ENCODE measurements at regions not wholly inside any gene's neighbourhood (a gene's known extent, or its start where the extent isn't known, plus 50 kb on each side); places are given as distances from the start of the nearest gene placed in this dataset.

GRCh38 chr13:44887515-44887914 lies 101.8 kb downstream of the NUFIP1 start:
- DNase-seq (ENCODE audit: low spot score) (no peak), ATAC-seq (no peak)
- Mint-ChIP-seq H3K9me3 (no peaks in the 10 kb centered on the region), H3K4me1 (ENCODE audit: low read depth in 2 of 2) (no peaks in the 10 kb centered on the region), H3K36me3 (no peaks in the 10 kb centered on the region), H3K4me3 (no peak overlapping the region), H3K27me3 (no peaks in the 10 kb centered on the region), H3K27ac (no peak overlapping the region)

DNA sequence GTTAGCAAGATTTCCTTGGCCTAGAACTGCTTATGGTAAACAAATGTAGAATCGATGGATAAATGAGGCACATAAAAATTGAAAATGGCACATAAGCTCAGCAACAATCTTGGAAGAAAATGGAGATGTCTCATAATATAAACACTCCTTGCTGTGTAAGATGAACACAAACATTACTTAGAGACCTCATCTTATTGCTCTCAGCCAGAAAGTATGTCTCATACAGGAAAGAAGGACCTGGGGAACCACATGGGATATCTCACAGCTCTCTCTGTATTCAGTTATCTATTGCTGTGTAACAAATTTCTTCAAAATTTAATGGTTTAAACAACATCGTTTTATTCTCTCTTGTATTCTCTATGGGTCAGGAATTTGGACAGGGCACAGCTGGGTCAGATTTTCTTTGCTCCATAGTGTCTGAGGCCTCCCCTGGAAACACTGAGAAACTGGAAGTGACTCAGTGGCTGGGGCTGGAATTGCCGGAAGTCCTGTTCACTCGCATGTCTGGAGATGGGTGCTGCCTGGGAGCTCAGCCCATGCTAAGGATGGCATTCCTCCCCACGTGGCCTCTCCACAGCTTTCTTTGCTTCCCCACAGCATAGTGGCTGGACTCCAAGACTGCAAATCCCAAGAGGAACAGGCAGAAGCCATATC lies 105.1 kb downstream of the NUFIP1 start:
- Mint-ChIP-seq H3K36me3 (no peaks in the 10 kb centered on the region), H3K4me3 (no peak overlapping the region), H3K27ac (no peak overlapping the region), H3K9me3 (no peaks in the 10 kb centered on the region), H3K4me1 (ENCODE audit: low read depth in 2 of 2) (no peaks in the 10 kb centered on the region), H3K27me3 (no peaks in the 10 kb centered on the region)
- DNase-seq (ENCODE audit: low spot score) (no peak), ATAC-seq (no peak)

DNA sequence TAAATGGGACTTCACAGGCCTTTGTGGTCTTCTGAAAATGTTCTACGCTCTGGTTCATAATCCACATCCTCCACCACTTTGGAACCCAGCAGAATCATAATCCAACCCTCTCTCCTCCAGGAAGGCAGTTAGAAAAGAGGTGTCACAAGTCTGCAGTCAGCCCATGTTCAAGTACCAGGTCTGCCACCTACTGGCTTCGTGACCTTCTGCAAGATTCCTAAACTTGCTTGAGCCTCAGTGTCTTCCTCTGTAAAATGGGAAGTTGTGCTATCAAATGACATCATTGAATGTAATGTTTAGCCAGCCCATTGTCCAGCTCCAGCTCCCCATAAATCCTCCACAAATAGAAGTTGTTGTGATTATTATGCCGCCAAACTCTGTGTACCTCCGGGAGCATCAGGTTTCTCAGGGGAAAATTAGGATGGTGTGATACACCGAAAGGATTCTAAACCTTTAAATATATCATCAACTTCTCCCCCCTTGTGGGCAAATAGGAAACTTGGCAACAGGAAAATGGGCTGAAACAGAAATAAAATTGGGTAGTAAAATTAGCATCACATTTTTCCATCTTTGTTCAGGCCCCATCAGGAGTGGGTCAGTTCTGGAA lies 109.7 kb downstream of the NUFIP1 start:
- Mint-ChIP-seq H3K27ac (no peak overlapping the region), H3K27me3 (peaks cover 7 to 8% of the 10 kb centered on the region in 2 donors)
- ATAC-seq, result peak in 1 of 2 donors; percentile 13

DNA sequence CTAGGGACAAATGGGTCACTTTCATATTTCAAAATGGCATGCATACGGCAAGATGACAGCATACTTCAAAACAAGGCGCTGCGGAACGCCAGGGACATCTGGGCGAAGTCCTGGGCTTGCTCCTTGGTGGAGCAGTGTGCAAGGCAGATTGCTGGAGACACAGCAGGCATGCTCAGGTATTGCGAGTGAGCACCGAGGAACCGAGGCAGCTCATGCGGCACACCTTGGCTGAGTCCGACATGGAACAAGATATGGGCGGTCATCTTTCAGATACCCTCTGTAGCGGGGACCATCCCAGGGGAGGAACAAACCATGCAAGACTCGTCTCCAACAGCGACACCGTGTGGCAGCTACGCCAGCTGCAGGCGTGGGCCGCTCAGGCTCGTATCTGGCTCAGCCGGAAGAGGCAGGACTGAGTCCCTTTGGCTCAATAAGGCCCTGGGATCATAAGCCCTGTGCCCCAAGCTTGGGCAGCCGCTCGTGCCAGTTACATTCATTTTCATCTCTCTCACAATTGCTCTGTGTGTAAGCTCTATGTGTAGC lies 112.4 kb downstream of the NUFIP1 start:
- DNase-seq (ENCODE audit: low spot score) (no peak), ATAC-seq (no peak)
- no peaks in the 10 kb centered on the region for H3K4me1 Mint-ChIP-seq (ENCODE audit: low read depth in 2 of 2)
- peaks cover 7 to 13% of the 10 kb centered on the region in 2 donors for H3K27me3 Mint-ChIP-seq
- H3K27ac Mint-ChIP-seq, result no peak overlapping the region
- peaks cover 5% of the 10 kb centered on the region for H3K36me3 Mint-ChIP-seq
- H3K9me3 Mint-ChIP-seq, result no peaks in the 10 kb centered on the region
- H3K4me3 Mint-ChIP-seq, result no peak overlapping the region

More for the DNA sequence above, 109.7 kb downstream of the NUFIP1 start:
- H3K36me3 Mint-ChIP-seq, result peaks cover 5% of the 10 kb centered on the region
- DNase-seq (ENCODE audit: low spot score), result no peak
- no peak overlapping the region for H3K4me3 Mint-ChIP-seq
- no peaks in the 10 kb centered on the region for H3K4me1 Mint-ChIP-seq (ENCODE audit: low read depth in 2 of 2)
- H3K9me3 Mint-ChIP-seq, result no peaks in the 10 kb centered on the region

GRCh38 chr13:44874886-44875630 lies 114.2 kb downstream of the NUFIP1 start:
- H3K4me1 Mint-ChIP-seq (ENCODE audit: low read depth in 2 of 2), result no peaks in the 10 kb centered on the region
- H3K4me3 Mint-ChIP-seq, result no peak overlapping the region
- no peak overlapping the region for H3K27ac Mint-ChIP-seq
- ATAC-seq (no peak), DNase-seq (ENCODE audit: low spot score) (no peak)
- H3K27me3 Mint-ChIP-seq, result peaks cover 7 to 17% of the 10 kb centered on the region in 2 donors
- peaks cover 5% of the 10 kb centered on the region for H3K36me3 Mint-ChIP-seq
- H3K9me3 Mint-ChIP-seq, result no peaks in the 10 kb centered on the region

DNA sequence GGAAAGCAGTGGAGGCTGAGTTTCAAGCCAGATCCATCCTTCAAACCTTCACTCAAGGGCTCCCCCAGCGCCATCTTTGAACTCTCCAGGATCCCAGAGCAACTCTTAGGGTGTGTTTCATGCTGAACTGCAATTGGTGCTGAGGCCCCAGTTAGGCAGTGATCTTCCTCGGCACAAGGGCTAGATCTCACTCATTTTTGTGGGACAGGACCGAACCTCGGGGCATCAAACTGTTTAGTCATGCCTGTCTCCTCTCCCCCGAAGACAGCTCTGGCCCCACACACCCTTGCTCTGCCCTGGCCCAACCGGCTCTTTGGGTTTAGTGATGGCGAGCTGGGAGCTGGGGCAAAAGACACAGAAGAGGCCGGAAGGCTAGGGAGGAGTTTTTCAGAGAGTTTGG lies 115.1 kb downstream of the NUFIP1 start:
- no peak overlapping the region for H3K27ac Mint-ChIP-seq

GRCh38 chr13:44873461-44873860 lies 115.8 kb downstream of the NUFIP1 start:
- peaks cover 5% of the 10 kb centered on the region for H3K36me3 Mint-ChIP-seq
- peaks cover 3 to 15% of the 10 kb centered on the region in 2 donors for H3K27me3 Mint-ChIP-seq
- no peak overlapping the region for H3K27ac Mint-ChIP-seq
- H3K4me1 Mint-ChIP-seq (ENCODE audit: low read depth in 2 of 2), result peaks cover 0 to 5% of the 10 kb centered on the region in 2 donors
- H3K9me3 Mint-ChIP-seq, result no peaks in the 10 kb centered on the region
- H3K4me3 Mint-ChIP-seq, result no peak overlapping the region
- no peak for ATAC-seq
- no peak for DNase-seq (ENCODE audit: low spot score)

More for the DNA sequence above, 115.1 kb downstream of the NUFIP1 start:
- Mint-ChIP-seq H3K4me1 (ENCODE audit: low read depth in 2 of 2) (no peaks in the 10 kb centered on the region), H3K9me3 (no peaks in the 10 kb centered on the region), H3K27me3 (peaks cover 7 to 17% of the 10 kb centered on the region in 2 donors), H3K36me3 (peaks cover 5% of the 10 kb centered on the region), H3K4me3 (no peak overlapping the region)
- ATAC-seq (no peak), DNase-seq (ENCODE audit: low spot score) (no peak)

GRCh38 chr13:44872751-44873150 lies 116.5 kb downstream of the NUFIP1 start:
- Mint-ChIP-seq H3K27me3 (peaks cover 0 to 9% of the 10 kb centered on the region in 2 donors), H3K4me1 (ENCODE audit: low read depth in 2 of 2) (peaks cover 0 to 10% of the 10 kb centered on the region in 2 donors), H3K36me3 (peaks cover 5% of the 10 kb centered on the region), H3K9me3 (no peaks in the 10 kb centered on the region), H3K27ac (no peak overlapping the region), H3K4me3 (no peak overlapping the region)
- ATAC-seq (no peak), DNase-seq (ENCODE audit: low spot score) (no peak)

DNA sequence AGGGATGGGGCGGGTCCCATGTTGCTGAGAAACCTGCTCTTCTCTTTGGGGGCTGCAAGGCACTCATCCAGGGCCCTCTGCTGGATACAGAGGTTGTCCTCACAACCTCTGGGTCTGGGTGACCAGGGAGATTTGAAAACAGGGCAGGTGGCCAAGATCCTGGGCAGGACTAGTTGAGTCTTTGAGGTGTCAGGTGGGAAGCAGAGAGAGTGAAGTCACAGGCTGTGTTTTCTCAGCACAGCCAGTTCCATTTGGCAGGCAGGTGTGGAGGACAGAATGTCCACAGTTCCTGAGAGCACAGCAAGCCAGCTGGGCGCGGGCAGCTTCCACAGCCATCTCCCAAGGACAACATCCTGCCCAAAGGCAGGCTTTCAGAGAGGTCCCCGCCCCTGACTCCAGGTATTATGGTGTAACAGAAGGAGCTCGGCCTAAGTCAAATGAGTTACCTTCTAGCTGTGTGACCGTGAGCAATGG lies 118.8 kb downstream of the NUFIP1 start:
- H3K27ac Mint-ChIP-seq, result no peak overlapping the region
- H3K4me3 Mint-ChIP-seq, result no peak overlapping the region
- no peak for DNase-seq (ENCODE audit: low spot score)
- ATAC-seq, result peak in 1 of 2 donors; percentile 11
- peaks cover 0 to 9% of the 10 kb centered on the region in 2 donors for H3K27me3 Mint-ChIP-seq
- peaks cover 0 to 10% of the 10 kb centered on the region in 2 donors for H3K4me1 Mint-ChIP-seq (ENCODE audit: low read depth in 2 of 2)
- no peaks in the 10 kb centered on the region for H3K36me3 Mint-ChIP-seq
- H3K9me3 Mint-ChIP-seq, result no peaks in the 10 kb centered on the region

DNA sequence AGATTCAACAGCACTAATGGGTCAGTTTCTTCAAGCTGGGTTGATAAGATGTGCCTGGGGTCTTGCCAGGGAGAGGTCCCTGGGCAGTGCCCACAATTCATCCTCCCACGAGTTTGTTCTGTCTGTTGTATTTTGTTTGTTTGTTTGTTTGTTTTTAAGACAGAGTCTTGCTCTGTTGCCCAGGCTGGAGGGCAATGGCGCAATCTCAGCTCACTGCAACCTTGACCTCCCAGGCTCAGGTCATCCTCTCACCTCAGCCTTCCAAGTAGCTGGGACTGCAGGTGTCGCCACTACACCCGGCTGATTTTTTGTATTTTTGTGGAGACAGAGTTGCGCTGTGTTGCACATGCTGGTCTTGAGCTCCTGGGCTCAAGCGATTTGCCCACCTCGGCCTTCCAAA lies 120.1 kb downstream of the NUFIP1 start:
- no peak overlapping the region for H3K27ac Mint-ChIP-seq
- H3K4me3 Mint-ChIP-seq, result no peak overlapping the region
- no peak for ATAC-seq
- no peaks in the 10 kb centered on the region for H3K9me3 Mint-ChIP-seq
- peaks cover 6 to 9% of the 10 kb centered on the region in 2 donors for H3K27me3 Mint-ChIP-seq
- H3K36me3 Mint-ChIP-seq, result no peaks in the 10 kb centered on the region
- no peak for DNase-seq (ENCODE audit: low spot score)
- peaks cover 0 to 10% of the 10 kb centered on the region in 2 donors for H3K4me1 Mint-ChIP-seq (ENCODE audit: low read depth in 2 of 2)

- Mint-ChIP-seq H3K27me3 (peaks cover 6 to 8% of the 10 kb centered on the region in 2 donors), H3K9me3 (no peaks in the 10 kb centered on the region), H3K4me1 (ENCODE audit: low read depth in 2 of 2) (peaks cover 0 to 10% of the 10 kb centered on the region in 2 donors), H3K4me3 (no peak overlapping the region), H3K36me3 (no peaks in the 10 kb centered on the region), H3K27ac (no peak overlapping the region)
- DNase-seq (ENCODE audit: low spot score) (no peak), ATAC-seq (peak in 1 of 2 donors; percentile 76)
These were observed 120.9 kb downstream of the NUFIP1 start for GRCh38 chr13:44868397-44868796.

DNA sequence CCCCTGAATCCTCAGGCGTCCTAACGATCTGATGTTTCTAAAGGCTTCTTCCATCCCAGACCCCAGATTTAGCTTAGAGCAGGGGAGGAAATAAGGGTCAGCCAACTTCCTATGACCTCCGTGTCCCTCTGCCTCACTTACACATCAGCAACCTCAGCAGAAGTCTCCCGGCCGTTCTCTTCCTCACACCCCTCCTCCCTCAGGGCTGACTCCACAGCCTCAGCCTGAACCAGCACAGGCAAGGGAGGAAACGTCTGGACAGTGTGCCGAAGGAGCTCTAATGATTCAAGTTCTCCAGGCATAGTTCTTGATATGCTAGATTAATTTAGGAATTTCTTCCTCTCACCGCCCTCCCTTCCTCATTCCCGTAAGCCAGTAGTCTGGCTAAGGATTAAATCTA lies 121.4 kb downstream of the NUFIP1 start:
- Mint-ChIP-seq H3K9me3 (no peaks in the 10 kb centered on the region), H3K36me3 (no peaks in the 10 kb centered on the region), H3K27me3 (peaks cover 6 to 7% of the 10 kb centered on the region in 2 donors), H3K4me1 (ENCODE audit: low read depth in 2 of 2) (peaks cover 0 to 10% of the 10 kb centered on the region in 2 donors), H3K4me3 (no peak overlapping the region), H3K27ac (no peak overlapping the region)
- ATAC-seq, result no peak
- DNase-seq (ENCODE audit: low spot score), result no peak

DNA sequence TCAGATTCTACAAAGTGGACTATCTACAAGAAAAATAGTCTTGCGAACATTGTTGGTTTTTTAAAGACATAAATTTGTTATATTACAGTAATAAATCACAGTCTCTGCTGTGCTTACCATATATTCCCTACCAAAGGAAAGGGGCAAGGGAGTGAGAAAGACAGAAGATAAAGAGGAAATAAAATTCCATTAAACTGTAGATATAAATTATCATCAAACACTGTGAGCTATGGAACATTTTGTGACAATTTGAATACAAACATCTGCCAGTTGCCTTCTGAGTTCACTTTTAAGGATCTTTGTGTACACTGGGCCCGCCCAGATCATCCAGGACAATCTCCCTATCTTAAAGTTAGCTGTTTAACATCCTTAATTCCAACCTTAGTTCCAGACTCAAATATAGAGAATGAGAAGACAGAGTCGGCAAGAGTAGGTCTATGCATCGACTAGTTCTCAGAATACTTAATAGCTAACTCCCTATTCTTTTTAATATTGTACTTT lies 122.8 kb downstream of the NUFIP1 start:
- H3K27me3 Mint-ChIP-seq, result peaks cover 6 to 7% of the 10 kb centered on the region in 2 donors
- H3K4me1 Mint-ChIP-seq (ENCODE audit: low read depth in 2 of 2), result peaks cover 0 to 10% of the 10 kb centered on the region in 2 donors
- no peaks in the 10 kb centered on the region for H3K36me3 Mint-ChIP-seq
- no peak overlapping the region for H3K27ac Mint-ChIP-seq
- no peak for DNase-seq (ENCODE audit: low spot score)
- H3K9me3 Mint-ChIP-seq, result no peaks in the 10 kb centered on the region
- no peak for ATAC-seq
- no peak overlapping the region for H3K4me3 Mint-ChIP-seq

Measured in natural killer cell treated with Interleukin-12 subunit alpha and Interleukin-12 subunit beta and Interleukin-15 and Interleukin-18, amount 100 ng/mL, for 72 hours (primary cell).